ENCODE measurements at regions not wholly inside any gene's neighbourhood (a gene's known extent, or its start where the extent isn't known, plus 50 kb on each side); places are given as distances from the start of the nearest gene placed in this dataset.
"Not testable (repeated sequence)": the region's sequence is repeated elsewhere in the genome, so short reads cannot be mapped to it uniquely, and the experiment has no call there.

DNA sequence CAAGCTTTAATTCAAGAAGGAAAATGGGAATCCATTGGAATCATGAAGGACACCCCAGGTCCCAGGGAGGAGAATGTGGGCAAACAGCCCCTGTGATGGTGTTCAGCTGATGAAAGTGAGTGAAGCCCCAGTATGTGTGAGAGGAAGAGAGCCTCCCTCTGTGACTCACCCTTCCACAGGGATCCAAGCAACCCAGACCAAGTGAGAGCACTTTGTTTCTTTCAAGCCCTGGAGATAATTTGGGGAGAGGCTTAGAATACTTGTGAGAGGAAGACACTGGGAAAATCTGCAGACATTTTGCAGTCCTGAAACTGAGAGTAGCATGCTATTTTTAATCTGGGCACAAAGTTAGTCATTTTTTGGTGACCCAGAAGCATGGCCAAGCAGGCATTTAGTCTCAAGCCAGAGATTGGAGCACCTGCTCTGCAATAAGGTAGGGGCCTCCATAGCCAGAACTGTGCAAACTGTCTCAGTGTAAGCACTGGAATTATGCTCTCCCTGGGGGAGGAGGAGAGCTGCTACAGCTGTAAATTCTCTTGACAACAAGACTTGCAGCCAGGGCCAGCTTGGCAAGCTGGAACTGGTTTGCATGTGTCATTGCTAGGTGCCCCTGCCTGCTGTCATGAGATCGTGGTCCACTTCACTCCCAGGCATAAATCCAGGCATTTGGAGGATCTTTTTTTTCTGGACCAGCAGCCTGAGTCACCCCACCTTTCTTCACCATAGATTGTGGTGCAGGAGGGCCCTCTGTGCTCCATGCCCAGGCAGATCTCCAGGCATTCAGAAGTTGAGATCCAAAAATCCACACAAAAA is 537.8 kb upstream of the DPPA4 start:
- TF ChIP-seq, protein P1, sequence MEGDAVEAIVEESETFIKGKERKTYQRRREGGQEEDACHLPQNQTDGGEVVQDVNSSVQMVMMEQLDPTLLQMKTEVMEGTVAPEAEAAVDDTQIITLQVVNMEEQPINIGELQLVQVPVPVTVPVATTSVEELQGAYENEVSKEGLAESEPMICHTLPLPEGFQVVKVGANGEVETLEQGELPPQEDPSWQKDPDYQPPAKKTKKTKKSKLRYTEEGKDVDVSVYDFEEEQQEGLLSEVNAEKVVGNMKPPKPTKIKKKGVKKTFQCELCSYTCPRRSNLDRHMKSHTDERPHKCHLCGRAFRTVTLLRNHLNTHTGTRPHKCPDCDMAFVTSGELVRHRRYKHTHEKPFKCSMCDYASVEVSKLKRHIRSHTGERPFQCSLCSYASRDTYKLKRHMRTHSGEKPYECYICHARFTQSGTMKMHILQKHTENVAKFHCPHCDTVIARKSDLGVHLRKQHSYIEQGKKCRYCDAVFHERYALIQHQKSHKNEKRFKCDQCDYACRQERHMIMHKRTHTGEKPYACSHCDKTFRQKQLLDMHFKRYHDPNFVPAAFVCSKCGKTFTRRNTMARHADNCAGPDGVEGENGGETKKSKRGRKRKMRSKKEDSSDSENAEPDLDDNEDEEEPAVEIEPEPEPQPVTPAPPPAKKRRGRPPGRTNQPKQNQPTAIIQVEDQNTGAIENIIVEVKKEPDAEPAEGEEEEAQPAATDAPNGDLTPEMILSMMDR (IDR thresholded peaks at IDR 0.05; ENCODE audit: insufficient read depth, low read length, severe bottlenecking) = no peak
- FAIRE-seq (peak; percentile 7), DNase-seq (ENCODE audit: low read depth) (peak; percentile 94)
- Histone ChIP-seq H3K36me3 (ENCODE audit: control insufficient read depth, insufficient read depth, low read length) (no peaks in the 10 kb centered on the region), H3K27me3 (ENCODE audit: control insufficient read depth, insufficient read depth, low read length) (no peaks in the 10 kb centered on the region), H3K4me3 (ENCODE audit: low read depth, low read length) (no peak overlapping the region)

DNA sequence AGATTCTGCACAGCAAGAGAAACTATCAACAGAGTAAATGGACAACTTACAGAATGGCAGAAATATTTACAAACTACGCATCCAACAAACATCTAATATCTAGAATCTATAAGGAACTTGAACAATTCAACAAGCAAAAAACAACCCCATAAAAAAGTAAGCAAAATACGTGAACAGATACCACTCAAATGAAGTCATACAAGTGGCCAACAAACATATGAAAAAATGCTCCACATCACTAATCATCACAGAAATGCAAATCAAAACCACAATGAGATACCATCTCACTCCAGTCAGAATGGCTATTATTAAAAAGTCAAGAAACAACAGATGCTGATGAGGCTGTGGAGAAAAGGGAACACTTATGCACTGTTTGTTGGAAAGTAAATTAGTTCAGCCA is 540.3 kb upstream of the DPPA4 start:
- not testable (repeated sequence) for H3K4me3 ChIP-seq (ENCODE audit: low read depth, low read length); FAIRE-seq; H3K27me3 ChIP-seq (ENCODE audit: control insufficient read depth, insufficient read depth, low read length); DNase-seq (ENCODE audit: low read depth); H3K36me3 ChIP-seq (ENCODE audit: control insufficient read depth, insufficient read depth, low read length)

DNA sequence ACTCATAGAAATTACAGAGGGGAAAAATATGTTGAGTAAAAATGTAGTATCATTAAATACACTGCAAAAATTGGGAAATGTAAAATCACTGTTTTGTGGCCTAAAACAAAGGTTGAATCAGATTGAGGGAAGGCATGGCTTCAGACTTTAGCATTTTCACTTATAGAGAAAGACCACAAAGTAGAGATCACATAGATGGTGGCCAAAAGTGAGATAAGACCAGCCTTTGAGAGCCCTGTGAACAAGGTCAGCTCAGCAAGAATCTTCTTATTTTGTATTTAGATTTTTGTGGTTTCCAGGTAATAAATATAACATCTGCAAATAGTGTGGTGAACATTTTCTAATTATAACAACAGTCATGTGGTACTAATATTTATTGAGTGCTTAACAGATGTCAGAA is 544.8 kb upstream of the DPPA4 start:
- Histone ChIP-seq H3K4me3 (ENCODE audit: low read depth, low read length) (no peak overlapping the region), H3K27me3 (ENCODE audit: control insufficient read depth, insufficient read depth, low read length) (no peaks in the 10 kb centered on the region), H3K36me3 (ENCODE audit: control insufficient read depth, insufficient read depth, low read length) (no peaks in the 10 kb centered on the region)
- no peak for DNase-seq (ENCODE audit: low read depth)
- FAIRE-seq = no peak
- TF ChIP-seq, protein P1 (IDR thresholded peaks at IDR 0.05; ENCODE audit: insufficient read depth, low read length, severe bottlenecking) = no peak

DNA sequence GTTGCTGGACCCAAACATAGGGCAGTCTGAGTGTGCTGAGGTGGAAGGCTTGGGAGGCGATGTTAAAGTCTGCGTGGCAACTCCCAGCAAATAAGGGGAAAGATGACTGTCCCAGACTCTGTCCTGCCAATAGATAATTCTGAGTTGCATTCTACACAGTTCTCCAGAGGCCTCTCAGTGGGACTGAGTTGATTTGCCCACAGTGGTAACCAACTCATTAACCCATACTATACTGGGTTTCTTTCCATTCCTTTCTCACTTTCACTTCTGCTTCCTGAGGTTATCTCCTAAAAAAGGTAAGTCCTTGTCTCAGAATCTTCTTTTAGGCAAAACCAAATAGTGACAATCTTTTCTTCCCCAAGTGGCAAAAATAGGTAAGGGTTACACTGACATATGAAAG is 549.9 kb upstream of the DPPA4 start:
- FAIRE-seq (no peak), DNase-seq (ENCODE audit: low read depth) (no peak)
- H3K27me3 ChIP-seq (ENCODE audit: control insufficient read depth, insufficient read depth, low read length) = no peaks in the 10 kb centered on the region
- no peaks in the 10 kb centered on the region for H3K36me3 ChIP-seq (ENCODE audit: control insufficient read depth, insufficient read depth, low read length)
- no peak overlapping the region for H3K4me3 ChIP-seq (ENCODE audit: low read depth, low read length)
- TF ChIP-seq, protein P1 (IDR thresholded peaks at IDR 0.05; ENCODE audit: insufficient read depth, low read length, severe bottlenecking) = no peak

DNA sequence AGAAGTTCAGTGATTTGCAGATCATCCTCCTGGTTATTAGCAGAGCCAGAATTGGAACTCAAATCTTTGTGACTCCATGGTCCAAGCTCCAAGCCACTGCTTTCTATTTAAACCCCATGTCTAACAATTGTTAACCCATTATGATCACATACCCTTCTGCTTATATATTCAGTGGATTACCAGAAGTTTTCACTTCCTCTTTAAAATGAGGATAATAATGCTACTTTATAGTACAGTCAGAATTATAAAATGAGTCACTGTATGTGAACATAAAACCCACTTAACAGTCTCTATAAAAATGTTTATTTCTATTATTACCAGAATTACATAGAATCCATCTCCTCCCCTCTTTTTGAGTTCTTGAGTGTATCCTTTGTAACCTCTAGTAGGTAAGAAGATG is 550.7 kb upstream of the DPPA4 start:
- FAIRE-seq (no peak), DNase-seq (ENCODE audit: low read depth) (no peak)
- TF ChIP-seq, protein P1 (IDR thresholded peaks at IDR 0.05; ENCODE audit: insufficient read depth, low read length, severe bottlenecking) = no peak

DNA sequence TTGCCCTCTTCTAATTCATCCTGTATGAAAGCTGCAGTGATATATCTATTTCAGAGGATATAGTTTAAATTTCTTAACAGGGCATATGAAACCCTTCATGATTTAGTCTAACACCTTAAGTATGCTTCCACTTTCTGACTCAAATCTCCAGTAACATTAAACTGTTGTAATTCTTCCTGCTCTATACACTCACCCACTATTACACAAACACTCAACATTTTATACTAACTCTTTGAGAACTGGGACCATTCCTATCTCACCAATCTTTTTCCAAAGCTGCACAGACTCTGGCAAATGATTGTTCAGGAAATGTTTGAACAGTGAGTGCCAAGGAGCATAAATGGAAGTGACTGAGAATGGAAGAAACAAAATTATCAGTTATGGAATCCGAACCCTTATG is 560.4 kb upstream of the DPPA4 start:
- DNase-seq (ENCODE audit: low read depth) (peak; percentile 18), FAIRE-seq (no peak)

More for the DNA sequence above, 550.7 kb upstream of the DPPA4 start:
- H3K4me3 ChIP-seq (ENCODE audit: low read depth, low read length) = no peak overlapping the region
- H3K36me3 ChIP-seq (ENCODE audit: control insufficient read depth, insufficient read depth, low read length) = no peaks in the 10 kb centered on the region
- no peaks in the 10 kb centered on the region for H3K27me3 ChIP-seq (ENCODE audit: control insufficient read depth, insufficient read depth, low read length)

More for the DNA sequence above, 560.4 kb upstream of the DPPA4 start:
- TF ChIP-seq, protein P1 (IDR thresholded peaks at IDR 0.05; ENCODE audit: insufficient read depth, low read length, severe bottlenecking) = no peak
- Histone ChIP-seq H3K36me3 (ENCODE audit: control insufficient read depth, insufficient read depth, low read length) (no peaks in the 10 kb centered on the region), H3K27me3 (ENCODE audit: control insufficient read depth, insufficient read depth, low read length) (no peaks in the 10 kb centered on the region), H3K4me3 (ENCODE audit: low read depth, low read length) (no peak overlapping the region)

All from bronchial epithelial cell (primary cell).